HFF-Myc (cell line): ENCODE measurements at regions not wholly inside any gene's neighbourhood (a gene's known extent, or its start where the extent isn't known, plus 50 kb on each side); places are given as distances from the start of the nearest gene placed in this dataset.

Source experiments
- DNase-seq: peaks from one replicate; pipeline ENCODE4 v3.0.0-alpha.2; 2011; ENCODE audit warnings: low read depth; ENCODE audit errors: extremely low read depth
- H3K4me3 ChIP-seq: replicated peaks from 2 replicates; pipeline ENCODE4 v1.5.1; 2011; ENCODE audit warnings: low read depth, mild to moderate bottlenecking, control low read depth, low read length
- TF ChIP-seq, protein P1 (sequence below): IDR thresholded peaks from 2 replicates; pipeline ENCODE4 v1.5.1; 2012; ENCODE audit warnings: mild to moderate bottlenecking, low read depth, low read length, control low read depth; ENCODE audit errors: missing control alignments

DNA sequence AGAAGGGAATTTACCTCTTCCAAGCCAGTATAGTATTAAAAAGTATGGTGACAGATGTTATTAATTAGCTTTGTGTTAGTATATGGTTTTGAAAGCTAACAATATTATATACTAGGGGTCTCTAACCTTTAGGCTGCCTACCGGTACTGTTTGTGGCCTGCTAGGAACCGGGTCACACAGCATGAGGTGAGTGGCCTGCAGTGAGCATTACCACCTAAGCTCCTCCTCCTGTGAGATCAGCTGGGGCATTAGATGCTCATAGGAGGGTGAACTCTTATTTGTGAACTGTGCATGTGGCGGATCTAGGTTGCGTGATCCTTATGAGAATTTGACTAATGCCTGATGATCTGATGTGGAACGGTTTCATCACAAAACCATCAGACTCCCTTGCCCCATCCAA is 583.4 kb upstream of the CDH2 start:
- TF ChIP-seq, protein P1, sequence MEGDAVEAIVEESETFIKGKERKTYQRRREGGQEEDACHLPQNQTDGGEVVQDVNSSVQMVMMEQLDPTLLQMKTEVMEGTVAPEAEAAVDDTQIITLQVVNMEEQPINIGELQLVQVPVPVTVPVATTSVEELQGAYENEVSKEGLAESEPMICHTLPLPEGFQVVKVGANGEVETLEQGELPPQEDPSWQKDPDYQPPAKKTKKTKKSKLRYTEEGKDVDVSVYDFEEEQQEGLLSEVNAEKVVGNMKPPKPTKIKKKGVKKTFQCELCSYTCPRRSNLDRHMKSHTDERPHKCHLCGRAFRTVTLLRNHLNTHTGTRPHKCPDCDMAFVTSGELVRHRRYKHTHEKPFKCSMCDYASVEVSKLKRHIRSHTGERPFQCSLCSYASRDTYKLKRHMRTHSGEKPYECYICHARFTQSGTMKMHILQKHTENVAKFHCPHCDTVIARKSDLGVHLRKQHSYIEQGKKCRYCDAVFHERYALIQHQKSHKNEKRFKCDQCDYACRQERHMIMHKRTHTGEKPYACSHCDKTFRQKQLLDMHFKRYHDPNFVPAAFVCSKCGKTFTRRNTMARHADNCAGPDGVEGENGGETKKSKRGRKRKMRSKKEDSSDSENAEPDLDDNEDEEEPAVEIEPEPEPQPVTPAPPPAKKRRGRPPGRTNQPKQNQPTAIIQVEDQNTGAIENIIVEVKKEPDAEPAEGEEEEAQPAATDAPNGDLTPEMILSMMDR = no peak
- no peak for DNase-seq
- H3K4me3 ChIP-seq = no peak overlapping the region

DNA sequence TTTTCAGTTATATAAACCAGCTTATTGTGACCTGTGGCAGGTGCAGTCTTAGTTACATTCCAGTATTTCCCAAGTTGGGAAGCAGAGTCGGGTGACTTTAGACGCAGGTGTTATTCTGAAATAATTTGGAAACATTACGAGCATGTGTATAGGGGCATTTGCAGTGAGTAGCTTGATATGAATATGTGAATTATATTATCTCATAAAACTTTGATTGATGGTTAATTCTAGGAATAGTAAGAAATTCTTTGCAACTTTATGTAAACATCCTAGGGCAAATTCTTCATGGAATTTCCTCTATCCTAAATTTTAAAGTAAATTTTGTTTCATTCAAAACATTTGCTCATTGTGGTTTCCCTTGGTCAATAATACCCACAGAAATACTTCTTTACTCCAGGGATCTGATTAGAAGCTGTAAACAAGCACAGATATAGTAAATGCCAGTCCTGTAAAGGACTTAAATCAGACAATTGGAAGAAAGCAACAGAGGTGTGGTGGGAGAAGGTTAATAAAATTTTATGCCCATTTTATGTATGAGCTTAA is 580.6 kb upstream of the CDH2 start:
- no peak for DNase-seq

DNA sequence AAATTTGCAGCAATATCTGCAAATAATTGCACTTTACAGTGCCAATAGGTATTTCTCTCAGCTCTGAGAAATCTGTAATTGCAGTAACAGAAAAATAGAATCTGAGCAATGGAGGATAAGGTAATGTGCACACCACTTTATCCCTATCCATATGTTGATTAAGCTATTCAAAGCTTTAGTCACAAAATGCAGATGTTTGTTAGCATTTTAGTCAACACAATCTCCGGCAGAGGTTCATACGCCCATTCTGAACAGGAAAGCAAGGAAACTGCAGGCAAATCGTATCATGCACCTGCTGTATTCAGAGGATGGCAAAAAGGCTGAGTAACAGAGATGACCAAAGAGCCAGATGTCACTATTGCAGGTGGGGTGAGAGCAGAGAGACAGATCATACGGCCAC is 566.2 kb upstream of the CDH2 start:
- no peak for DNase-seq
- TF ChIP-seq, protein P1 = no peak
- no peak overlapping the region for H3K4me3 ChIP-seq

More for the DNA sequence above, 580.6 kb upstream of the CDH2 start:
- TF ChIP-seq, protein P1 = no peak
- H3K4me3 ChIP-seq = no peak overlapping the region

DNA sequence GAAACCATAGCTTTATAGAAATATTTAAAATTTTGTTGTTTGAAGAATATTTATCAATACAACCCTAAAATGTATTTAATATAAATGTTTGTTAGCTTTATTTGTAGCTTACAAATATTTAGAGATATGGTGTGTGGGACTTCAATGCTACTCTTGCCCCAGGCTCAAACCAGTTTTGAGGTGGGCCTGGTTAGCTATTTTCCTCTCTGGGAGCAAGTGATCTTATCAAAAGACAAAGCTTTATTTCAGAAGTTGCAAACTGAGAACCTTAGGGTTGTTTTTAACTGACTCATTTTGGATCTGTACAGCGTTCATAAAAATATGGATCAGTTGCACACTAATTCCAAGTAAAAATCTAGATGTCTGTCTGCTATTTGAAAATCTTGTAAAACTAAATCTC is 563.6 kb upstream of the CDH2 start:
- H3K4me3 ChIP-seq = no peak overlapping the region
- TF ChIP-seq, protein P1 = no peak
- DNase-seq = no peak

DNA sequence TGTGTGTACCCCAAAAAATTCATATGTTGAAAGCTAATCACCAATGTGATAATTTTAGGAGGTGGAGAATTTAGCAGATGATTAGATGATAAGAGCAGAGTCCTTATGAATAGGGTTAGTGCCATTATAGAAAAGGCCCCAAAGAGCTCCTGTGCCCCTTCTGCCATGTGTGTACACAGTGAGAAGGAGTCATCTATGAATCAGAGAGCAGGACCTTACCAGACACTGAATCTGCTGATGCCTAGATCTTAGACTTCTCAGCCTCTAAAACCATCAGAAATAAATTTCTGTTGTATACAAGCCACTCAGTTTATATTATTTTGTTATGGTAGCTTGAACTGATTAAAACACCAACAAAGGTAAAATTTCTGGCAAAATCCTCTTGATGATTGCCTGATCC is 560.0 kb upstream of the CDH2 start:
- no peak overlapping the region for H3K4me3 ChIP-seq
- TF ChIP-seq, protein P1 = no peak
- DNase-seq = no peak

DNA sequence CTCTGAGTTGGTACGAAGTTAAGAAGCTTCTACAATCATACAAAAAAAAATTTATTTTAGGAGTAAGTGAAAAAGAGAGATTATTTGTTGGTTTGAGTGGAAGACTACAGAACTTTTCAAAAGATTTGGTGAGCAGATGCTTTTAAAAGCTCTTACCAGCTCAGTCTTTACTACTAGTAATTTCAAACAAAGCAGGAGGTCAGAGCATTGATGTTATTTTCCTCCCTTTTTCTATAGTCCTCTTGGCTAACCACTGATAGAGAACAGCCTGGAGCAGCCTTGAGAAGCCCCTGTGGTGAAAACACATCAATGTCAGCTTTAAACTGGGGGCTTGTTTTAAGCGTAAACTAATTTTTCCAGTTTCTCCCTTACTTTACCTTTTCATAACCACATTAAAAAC is 559.3 kb upstream of the CDH2 start:
- H3K4me3 ChIP-seq = no peak overlapping the region
- TF ChIP-seq, protein P1 = no peak
- DNase-seq = no peak

DNA sequence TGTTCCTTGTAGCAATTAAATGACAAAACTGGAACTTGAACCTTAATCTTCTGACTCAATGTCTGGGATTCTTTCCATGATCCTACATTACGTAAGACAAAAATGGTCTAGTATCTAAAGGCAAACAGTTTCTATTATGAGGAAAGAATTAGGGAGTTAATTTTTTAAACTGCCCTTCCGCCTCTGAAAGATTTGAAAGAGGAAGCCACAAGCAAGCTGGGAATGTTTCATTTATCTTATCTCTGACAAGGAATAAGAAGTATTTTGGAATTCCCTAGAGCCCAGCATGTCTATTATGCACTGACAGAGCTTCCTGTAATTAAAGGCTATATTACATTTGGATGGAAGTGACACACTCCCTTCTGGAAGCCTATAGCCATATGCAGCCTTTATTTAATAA is 558.8 kb upstream of the CDH2 start:
- DNase-seq = no peak
- H3K4me3 ChIP-seq = no peak overlapping the region
- TF ChIP-seq, protein P1 = no peak
